T47D (cell line): ENCODE measurements at regions not wholly inside any gene's neighbourhood (a gene's known extent, or its start where the extent isn't known, plus 50 kb on each side); places are given as distances from the start of the nearest gene placed in this dataset.
"Not testable (repeated sequence)": the region's sequence is repeated elsewhere in the genome, so short reads cannot be mapped to it uniquely, and the experiment has no call there.

Source experiments
- DNase-seq, 2 experiments: peaks; one replicate each; pipeline versions ENCODE4 v3.0.0 to v3.0.0-alpha.2; 2011 to 2012; ENCODE audit warnings: low read depth in 1 of 2, low spot score in 1 of 2
- JUND ChIP-seq: IDR thresholded peaks from 2 replicates; pipeline ENCODE4 v1.6.1; 2012; ENCODE audit warnings: low read depth
- in situ Hi-C: cut with HindIII; loops from 2 replicates; pipeline ENCODE4 v1.10.0; 2016; ENCODE audit warnings: low sequenced_read_pairs, low pct_unique_long_range_greater_than_20kb

DNA sequence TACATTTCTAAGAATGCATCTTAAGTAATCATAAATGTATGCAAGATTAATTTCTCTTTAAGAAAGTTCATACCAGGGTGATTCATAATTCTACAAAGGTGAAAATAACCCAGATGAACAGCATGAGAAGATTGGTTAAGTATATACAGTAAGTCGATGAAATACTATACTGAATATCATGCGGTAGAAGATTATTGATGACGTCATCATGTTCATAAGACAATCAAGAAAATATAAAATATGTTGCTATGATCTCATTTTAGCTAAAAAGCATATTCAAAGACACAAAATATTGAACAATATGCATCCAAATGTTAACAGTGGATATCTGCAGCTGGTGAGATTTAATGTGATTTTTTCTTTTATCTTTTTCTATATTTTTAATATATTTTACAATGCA lies 312.0 kb upstream of the FGF13 start:
- DNase-seq = no peak
- TF ChIP-seq JUND = no peak
- in situ Hi-C loops = no loop called here

DNA sequence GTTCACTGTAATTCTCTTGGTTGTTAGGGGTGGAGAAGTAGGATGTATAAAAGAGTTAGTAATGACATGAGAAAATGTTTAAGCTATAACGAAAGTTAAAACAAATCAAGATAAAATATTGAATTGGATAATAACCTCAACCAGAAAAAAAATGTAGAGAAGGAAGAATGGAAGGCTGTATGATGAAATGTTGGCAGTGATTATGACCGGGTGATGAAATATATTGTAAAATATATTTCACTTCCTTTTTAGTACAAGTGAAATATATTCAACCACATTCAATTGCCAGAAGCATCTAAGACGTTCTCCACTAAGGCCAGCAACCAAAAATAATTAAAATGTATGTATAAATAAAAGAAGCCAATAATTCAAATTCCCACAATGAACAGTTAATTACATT lies 309.3 kb upstream of the FGF13 start:
- in situ Hi-C loops = no loop called here
- no peak for TF ChIP-seq JUND
- no peak for DNase-seq

DNA sequence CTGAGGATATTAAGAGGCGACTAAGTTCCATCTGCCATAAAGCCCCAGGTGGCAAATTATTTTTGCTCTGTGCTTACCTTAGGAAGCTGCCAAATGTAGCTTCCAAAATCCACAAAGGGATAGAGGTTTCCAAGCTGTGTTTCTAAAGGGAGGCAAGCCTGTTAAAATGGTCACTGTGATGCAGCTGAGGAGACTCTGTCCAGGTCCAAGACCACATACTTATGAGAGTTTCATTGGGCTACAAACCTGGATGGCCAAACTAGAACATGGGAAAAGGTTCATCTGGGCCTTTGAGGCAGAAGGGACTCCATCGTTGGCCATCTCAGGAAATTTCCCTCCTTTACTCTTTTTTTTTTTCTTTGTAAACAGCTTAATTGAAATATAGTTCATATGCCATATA lies 306.9 kb upstream of the FGF13 start:
- in situ Hi-C loops = no loop called here
- DNase-seq = no peak
- TF ChIP-seq JUND = no peak

DNA sequence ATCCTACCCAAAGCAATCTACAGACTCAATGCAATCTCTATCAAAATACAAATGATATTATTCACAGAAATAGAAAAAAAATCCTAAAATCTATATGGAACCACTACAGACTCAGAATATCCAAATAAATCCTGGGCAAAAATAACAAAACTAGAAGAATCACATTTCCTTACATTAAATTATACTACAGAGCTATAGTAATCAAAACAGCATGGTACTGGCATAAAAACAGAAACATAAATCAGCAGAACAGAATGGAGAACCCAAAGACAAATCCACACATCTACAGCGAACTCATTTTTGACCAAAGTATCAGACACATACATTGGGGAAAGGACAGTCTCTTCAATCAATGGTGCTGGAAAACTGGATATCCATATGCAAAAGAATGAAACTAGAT lies 304.1 kb upstream of the FGF13 start:
- no peak for TF ChIP-seq JUND
- DNase-seq = no peak
- in situ Hi-C loops = no loop called here

DNA sequence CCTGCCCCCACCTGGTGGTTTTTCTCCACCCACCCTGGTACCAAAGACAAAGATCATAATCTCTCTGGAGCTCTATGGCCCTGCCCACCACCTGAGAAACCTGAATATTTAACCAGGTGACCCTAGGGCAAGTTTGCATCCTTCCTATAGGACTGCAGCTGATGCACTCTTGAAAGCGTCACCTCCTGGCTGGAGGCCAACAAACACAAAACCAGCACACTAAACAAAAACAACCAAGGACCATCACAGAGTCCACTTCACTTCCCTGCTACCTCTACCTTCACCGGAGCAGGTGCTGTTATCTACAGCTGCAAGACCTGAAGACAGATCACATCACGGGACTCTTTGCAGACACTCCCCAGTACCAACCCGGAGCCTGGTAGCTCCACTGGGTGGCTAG lies 296.7 kb upstream of the FGF13 start:
- no peak for TF ChIP-seq JUND
- DNase-seq = no peak
- in situ Hi-C loops = no loop called here

DNA sequence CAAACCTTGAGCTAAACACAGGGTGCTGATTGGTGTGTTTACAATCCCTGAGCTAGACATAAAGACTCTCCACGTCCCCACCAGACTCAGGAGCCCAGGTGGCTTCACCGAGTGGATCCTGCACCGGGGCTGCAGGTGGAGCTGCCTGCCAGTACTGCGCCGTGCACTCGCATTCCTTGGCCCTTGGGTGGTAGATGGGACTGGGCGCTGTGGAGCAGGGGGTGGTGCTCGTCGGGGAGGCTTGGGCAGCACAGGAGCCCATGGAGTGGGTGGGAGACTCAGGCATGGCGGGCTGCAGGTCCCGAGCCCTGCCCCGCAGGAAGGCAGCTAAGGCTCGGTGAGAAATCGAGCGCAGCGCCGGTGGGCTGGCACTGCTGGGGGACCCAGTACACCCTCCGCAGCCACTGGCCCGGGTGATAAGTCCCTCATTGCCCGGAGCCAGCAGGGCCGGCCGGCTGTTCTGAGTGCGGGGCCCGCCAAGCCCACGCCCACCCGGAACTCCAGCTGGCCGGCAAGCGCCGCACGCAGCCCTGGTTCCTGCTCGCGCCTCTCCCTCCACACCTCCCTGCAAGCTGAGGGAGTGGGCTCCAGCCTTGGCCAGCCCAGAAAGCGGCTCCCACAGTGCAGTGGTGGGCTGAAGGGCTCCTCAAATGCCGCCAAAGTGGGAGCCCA lies 292.5 kb upstream of the FGF13 start:
- in situ Hi-C loops, DNase-seq: not testable (repeated sequence)

DNA sequence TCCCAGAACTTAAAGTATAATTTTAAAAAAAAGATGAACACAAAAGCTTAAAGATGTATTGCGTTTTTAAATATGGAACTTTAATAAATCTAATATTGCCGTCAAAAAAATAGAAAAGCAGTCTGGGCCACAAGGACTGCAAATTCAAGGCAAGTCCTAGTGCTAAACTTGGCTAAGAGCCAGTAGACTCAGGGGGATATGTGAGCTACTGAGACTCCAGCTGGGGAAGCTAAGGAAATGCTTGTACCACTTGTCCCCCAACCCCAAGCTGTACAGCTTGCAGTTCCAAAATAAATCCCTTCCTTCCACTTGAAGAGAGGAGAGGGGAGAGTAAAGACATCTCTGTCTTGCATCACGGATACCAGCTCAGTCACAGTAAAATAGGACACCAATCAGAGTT lies 290.8 kb upstream of the FGF13 start:
- no peak for DNase-seq
- no peak for TF ChIP-seq JUND
- in situ Hi-C loops = no loop called here

DNA sequence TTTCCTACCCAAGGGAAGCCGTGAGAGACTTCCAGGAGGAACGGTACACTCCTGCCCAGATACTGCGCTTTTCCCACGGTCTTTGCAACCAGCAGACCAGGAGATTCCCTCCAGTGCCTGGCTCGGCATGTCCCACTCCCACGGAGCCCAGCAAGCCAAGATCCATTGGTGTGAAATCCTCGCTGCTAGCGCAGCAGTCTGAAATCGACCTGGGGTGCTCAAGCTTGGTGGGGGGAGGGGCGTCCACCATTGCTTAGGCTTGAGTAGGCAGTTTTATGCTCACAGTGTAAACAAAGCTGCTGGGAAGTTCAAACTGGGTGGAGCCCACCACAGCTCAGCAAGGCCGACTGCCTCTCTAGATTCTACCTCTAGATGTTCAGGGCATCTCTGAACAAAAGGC lies 284.8 kb upstream of the FGF13 start:
- in situ Hi-C loops = no loop called here
- TF ChIP-seq JUND = no peak
- DNase-seq = no peak

DNA sequence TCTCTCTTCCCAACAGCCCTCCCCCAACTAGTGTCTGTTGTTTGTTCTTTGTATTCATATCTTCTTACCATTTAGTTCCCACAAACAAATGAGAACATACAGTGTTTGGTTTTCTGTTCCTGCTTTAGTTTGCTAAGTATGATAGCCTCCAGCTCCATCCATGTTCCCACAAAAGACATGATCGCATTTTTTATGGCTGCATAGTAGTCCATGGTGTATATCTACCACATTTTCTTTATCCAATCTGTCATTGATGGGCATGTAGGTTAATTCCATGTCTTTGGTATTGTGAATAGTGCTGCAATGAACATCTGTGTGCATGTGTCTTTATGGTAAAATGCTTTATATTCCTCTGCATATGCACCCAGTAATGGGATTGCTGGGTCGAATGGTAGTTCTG lies 283.9 kb upstream of the FGF13 start:
- no peak for TF ChIP-seq JUND
- DNase-seq = no peak
- in situ Hi-C loops = no loop called here

DNA sequence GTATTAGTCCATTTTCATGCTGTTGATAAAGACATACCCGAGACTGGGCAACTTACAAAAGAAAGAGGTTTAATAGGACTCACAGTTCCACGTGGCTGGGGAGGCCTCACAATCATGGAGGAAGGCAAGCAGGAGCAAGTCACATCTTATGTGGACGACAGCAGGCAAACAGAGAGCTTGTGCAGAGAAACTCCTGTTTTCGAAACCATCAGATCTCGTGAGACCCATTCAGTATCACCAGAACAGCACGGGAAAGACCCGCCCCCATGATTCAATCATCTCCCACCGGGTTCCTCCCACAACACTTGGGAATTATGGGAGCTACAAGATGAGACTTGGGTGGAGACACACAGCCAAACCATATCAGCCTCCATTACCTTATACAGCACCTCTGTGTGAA lies 278.9 kb upstream of the FGF13 start:
- in situ Hi-C loops = not testable (repeated sequence)

DNA sequence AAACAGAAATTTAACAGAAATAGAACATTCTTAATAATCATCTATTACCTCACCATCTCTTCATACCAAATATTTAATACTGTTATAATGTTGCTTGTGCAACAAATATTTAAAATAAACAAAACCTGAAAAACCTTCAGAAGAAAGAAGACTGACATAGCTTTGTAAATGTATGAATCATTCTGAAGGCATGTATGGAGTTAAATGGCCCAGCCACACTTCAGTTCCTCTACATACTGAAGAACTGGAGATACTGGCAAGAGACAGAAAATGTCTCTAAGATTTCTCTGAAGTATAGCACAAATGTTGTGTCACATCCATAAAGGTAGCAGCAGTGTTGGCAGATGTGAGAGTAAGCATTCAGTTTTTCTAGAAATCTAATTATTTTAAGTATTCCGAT lies 275.3 kb upstream of the FGF13 start:
- no peak for TF ChIP-seq JUND
- in situ Hi-C loops = no loop called here
- DNase-seq = no peak

More for the DNA sequence above, 278.9 kb upstream of the FGF13 start:
- DNase-seq = not testable (repeated sequence)

DNA sequence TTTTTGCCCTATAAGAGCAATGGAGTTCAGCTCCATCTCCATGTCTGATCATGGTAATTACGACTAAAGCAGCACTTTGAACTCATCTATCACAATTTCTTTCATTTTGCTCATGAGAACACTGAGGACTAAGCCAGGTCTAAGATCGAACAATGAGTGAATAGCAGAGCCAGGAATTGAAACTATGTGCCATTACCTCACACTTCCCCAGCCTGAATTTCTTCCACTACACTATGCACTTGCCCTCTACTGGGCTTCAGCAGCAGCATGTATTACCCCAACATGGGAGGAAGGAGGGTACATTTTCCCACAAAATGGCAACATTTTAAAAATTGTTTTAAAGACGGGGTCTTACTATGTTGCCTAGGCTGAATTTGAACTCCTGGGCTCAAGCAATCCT lies 274.7 kb upstream of the FGF13 start:
- no peak for TF ChIP-seq JUND
- DNase-seq = no peak
- in situ Hi-C loops = no loop called here

DNA sequence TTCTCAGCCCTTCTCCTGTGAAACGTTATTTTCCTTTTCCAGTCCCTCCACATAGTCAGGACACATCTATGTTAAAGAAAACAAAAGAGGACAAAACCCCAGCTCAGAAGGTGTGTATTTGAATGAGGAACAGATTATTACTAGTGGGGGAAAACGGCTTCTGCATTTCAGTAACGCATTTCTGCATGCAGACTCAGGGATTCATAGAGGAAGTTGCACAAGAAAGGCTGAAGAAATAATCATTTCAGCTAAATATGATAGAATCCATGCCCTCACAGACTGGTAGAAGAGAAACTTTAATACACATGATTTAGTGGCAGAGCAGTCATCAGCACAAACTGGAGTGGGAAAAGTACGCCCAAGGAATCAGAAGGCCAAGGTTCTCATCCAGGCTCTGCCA lies 270.8 kb upstream of the FGF13 start:
- no peak for TF ChIP-seq JUND
- in situ Hi-C loops = no loop called here

DNA sequence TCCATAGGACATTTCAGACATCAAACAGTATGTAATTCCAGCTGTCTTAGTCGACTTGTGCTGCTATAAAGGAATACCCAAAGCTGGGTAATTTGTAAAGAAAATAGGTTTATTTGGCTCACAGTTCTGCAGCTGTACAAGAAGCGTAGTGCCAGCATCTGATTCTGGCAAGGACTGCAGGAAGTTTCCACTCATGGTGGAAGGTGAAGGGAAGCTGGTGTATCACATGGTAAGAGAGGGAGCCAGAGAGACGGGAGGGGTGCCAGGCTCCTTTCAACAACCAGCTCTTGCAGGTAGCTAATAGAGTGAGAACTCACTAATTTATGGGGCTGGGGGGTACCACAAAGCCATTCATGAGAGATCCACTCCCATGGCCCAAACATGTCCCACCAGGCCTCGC lies 253.0 kb upstream of the FGF13 start:
- DNase-seq = no peak
- in situ Hi-C loops = no loop called here
- no peak for TF ChIP-seq JUND

More for the DNA sequence above, 270.8 kb upstream of the FGF13 start:
- DNase-seq = no peak

DNA sequence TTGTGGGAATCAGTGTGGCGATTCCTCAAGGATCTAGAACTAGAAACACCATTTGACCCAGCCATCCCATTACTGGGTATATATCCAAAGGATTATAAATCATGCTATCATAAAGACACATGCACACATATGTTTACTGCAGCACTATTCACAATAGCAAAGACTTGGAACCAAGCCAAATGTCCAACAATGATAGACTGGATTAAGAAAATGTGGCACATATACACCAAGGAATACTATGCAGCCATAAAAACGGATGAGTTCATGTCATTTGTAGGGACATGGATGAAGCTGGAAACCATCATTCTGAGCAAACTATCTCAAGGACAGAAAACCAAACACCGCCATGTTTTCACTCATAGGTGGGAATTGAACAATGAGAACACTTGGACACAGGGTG lies 250.9 kb upstream of the FGF13 start:
- DNase-seq, in situ Hi-C loops: not testable (repeated sequence)
